ENCODE measurements at regions not wholly inside any gene's neighbourhood (a gene's known extent, or its start where the extent isn't known, plus 50 kb on each side); places are given as distances from the start of the nearest gene placed in this dataset.

- TF ChIP-seq CTCF (IDR thresholded peaks at IDR 0.05; ENCODE audit: low read length) (no peak), EZH2phosphoT487 (IDR thresholded peaks at IDR 0.05; ENCODE audit: low read length) (no peak), EZH2 (optimal IDR thresholded peaks at IDR 0.05; ENCODE audit: low read depth, low read length) (no peak)
These were observed 58.1 kb downstream of the TUSC7 start for GRCh38 chr3:116767726-116768125.

All from MM.1S (cell line).